NOMO-1 treated with dmso at 0.1 percent for 144 hours (cell line): ENCODE measurements at regions not wholly inside any gene's neighbourhood (a gene's known extent, or its start where the extent isn't known, plus 50 kb on each side); places are given as distances from the start of the nearest gene placed in this dataset.

Source experiments
- DNase-seq: peaks from one replicate; lab custom pipeline; 2025; ENCODE audit not compliant: unreplicated experiment; lab: John Stamatoyannopoulos, UW

DNA sequence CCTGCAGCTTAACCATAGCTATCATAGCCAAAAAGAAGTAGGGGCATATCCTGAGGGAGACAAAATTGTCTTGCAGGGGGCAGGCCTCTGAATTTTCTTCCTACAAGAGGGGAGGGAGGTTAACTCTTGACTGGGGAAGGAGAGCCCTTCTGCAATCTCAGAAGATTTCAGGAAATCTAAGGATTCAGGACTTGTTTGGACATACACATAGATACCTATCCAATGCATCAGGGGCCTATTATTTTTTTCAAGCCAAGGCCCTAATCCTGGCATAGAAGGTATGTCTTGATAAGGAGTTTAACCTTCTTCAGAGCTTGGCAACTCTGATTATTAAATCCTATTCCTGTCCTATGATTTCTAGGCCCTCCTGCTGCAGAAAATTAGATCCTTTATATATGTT is 375.1 kb upstream of the ACTBL2 start:
- DNase-seq = no peak

DNA sequence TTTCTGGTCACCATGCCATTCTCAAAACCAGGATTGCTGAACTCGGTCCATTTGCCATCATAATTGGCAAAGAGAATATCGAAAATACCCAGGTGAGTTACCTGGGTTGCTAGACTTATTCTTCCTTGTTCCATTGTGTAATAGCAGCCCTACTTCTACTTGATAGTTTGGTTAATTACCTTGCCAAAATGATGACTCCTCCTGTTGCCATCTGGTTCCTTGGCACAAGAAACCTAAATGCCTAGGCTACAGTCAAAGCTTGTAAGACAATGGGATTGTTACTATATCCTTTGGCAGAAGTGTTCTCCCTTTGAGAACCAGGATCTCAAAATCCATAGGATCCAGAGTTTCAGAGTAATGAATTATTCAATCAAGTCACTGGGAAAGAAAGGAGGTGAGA is 373.2 kb upstream of the ACTBL2 start:
- no peak for DNase-seq

DNA sequence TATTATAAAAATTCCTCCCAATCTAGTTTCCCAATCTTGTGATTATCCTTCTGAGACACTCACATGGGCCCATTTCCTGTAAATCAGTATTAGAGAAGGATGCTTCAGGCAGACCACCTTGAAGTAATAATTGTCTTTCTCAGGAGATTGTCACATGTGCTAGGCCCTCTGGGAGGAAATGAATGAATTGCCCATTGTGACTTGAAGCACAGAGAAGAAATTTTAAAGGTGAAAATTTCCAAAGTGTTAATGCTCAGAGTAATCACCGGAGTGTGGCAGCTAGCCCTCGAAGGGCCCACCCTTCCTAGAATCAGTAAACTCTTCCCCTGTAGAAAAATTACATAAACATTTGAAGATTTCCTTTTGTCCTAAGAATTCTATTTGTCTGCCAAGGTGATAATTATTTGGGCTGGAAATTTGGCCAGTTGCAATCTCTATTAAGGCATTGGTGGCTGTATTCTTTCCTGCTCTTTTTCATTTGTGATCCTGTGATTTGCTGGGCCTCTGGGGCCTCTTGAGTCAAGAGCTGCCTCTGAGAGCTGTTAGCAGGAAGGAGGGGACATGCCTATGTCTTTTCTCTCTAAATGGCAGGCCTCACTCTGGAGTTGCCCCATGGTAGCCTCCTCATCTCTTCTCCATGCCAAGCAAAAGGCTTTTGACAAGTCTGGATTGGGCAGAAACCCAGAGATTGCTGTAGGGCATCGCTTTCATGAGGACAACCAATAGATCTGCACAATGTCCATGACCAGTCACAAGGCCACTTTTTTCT is 371.5 kb upstream of the ACTBL2 start:
- DNase-seq = no peak

DNA sequence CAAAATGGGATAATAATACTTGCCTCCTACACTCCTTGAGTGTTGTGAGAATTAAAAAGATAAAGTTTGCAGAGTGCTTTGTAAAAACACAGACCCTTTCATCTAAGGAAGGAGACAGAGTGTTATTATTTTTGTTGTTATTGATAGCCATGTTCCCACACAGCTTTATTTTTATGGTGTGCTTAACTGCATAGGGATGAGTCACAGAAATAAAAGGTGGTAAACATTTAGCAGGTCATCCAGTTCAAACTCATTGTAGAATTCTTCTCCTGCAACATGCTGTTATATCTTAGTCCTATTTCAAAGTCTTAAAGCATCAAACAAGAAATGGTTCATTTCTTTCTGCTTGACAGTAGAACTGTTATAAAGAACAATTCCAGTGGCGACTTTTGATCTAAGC is 367.5 kb upstream of the ACTBL2 start:
- DNase-seq = no peak

DNA sequence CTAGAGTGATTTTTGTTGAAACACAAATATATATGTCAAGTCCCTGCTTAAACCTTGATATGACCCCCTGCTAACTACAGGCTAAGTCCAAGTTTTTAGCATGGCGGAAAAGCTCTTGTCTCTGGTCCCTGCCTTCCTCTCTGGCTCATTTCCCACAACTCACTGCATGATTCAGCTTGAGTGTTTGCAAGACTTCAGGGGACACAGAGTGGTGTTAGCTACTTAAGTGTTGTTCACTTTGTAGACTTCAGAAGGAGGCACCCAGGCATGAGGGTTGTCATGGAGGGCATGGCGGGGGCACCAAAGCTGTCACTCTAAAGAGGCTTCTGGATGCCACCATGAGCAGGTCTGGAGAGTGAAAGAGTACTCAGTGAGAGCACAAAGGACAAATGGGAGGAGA is 362.4 kb upstream of the ACTBL2 start:
- no peak for DNase-seq

DNA sequence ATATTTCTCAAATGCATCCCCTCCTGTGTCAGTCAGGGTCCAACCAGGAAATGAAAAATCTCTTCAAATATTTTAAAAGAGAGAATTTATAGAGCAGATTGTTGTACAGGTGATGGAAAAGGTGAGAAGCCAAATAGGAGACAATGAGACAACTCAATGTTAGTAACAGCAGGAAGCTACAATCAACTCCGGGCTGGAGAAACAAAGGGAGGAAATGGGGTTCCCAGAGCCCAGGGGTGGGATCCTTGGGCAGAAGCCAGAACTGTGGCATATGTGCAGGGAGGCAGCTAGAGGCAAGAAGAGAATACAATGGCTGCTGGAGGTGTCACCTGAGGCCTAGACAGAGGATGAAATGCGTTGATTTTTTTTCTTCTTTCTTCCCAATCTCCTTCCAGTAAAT is 361.8 kb upstream of the ACTBL2 start:
- no peak for DNase-seq

DNA sequence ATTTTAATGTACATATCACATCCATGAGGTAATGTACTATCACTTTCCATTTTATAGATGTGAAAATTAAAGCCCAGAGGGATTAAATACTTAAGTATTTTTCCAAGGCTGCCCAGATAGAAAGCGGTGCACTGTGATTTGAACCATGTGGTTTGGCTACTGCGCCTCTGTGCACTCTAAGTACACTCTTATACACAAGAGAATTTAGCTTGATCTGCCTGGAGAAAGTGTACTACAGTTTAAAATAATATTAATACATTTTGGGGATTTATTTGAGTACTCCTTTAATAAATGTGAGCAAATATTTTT is 360.4 kb upstream of the ACTBL2 start:
- DNase-seq = no peak

DNA sequence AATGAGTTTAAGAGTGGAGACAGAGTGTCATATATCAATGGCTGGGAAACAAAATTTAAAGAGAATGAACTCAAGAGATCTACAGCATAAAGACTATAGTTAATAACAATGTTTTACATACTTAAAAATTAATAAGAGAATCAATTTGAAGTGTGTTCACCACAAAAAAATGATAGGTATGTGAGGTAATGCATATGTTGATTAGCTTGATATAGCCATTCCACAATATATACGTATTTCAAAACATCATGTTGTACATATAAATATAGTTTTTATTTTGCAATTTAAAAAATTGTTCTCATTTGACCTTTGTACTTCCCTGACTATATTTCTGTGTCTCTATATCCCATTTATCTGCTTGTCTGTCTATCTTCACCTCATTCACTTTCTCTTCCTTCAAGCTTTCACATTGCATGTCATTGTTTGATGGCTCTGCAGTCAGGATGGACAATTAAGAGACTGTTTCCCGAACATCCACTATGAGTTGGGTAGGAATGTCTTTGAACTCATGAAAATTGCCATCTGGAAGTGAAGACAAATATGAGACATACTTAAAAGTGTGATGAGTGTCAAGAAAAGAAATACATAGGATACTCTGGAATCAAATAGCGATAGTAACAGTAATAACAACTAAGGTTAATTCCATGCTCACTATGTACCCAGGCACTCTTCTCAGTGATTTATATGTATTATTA is 359.9 kb upstream of the ACTBL2 start:
- no peak for DNase-seq

DNA sequence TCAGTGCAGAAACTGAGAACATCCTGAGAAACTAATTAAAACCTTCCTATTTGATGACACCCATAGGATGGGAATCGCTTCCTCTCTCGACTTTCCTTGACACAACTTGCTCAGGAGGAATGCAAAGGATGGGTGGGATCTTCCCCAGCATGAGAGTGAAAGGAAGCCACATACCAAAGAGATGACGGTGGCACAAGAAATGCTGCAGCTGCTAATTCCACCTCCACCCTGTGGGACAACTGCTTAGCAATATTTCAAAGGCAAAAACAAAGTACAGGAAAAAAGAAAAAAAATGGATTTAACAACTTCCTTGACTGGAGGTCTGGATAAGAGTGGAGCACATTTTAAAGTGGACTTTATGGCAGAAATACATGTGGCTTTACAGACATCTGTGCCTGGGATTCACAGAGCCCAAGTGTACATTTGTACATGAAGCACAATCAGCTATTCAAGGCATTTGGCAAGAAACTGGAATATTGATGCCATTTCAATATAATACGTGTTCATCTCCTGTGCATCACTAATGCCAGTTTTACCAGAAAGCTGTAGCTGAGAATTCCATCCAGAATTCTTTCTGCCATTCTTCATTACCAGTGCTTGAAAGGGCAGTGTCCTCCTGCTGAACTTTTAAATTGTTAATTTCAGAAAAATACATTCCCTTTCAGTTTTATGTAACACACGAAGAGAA is 359.2 kb upstream of the ACTBL2 start:
- no peak for DNase-seq

DNA sequence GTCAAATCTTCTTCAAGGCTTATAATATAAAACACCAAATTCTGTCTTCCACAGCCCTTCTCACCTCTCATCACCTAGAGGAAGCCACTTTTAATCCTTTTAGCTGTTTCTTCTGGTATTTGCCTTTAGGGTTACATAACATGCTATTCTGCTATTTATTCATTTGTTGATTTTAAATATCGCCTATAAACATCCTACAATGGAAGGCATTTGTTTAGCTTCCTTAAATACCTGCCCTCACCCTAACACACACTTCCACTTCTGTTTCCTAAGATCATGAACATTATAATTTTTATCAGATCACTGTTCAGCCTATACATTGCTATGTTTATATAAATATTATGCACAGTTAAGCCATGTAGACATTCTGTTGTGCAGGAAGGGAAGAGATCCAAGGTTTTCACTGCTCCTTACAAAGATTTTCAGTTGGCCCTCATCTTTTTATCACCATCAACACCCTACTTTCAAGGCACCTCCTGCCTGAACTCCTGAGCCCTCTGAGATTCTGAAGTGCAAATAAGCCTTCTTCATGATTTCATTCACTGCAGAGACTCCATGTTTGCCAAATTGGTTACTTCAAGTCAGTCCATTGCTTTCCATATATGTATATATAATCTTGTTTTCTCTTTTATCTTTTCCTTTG is 356.9 kb upstream of the ACTBL2 start:
- no peak for DNase-seq

DNA sequence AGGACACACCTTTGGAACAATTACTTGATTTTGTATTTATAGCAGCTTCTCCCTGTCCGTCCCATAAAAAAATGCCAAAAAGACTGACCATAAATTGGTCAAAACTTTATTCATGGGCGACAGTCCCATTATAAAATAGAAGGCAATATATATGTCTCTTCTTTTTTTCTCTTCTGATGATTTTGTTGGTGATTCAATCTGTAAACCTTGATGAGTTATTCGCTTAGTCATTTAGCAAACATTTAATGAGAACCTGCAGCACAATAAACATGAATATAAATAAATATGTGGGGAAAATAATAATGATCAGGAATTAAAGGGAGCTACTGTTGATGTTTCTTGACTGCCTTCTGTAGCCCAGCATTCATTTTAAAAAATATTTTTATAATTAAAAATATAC is 356.4 kb upstream of the ACTBL2 start:
- DNase-seq = no peak

DNA sequence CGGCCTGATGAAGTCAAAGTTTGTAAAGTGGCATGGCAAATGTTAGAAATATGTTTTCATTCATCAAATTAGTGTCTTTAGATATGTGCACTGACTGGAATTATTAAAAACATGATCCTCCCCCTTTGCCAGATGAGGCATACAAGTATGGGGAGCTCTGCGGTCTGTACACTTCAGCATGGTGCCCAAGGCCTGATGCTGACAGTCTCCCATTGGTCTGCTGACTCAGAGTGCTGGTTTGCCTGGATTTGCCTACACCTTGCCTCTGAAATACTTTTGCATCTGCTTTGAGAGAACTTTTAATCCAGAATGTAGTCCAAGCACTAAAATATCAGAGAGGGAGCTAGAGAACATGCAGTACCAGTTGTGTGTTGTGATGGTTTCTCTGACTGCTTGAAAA is 354.3 kb upstream of the ACTBL2 start:
- no peak for DNase-seq

DNA sequence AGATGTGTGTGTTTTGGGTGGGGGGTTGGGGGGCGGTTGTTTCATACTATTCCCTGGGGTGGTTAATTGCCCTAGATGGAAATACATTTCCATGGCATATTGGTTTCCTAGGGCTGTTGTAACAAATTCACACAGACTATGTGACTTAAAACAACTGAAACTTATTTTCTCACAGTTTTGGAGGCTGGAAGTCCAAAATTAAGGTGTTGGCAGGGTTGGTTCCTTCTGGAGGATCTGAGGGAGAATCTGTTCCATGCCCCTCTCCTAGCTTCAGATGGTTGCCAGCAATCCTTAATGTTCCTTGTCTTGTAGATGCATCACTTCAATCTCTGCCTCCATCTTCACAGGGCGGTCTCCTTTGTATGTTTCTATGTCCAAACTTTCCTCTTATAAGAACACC is 353.7 kb upstream of the ACTBL2 start:
- DNase-seq = no peak

DNA sequence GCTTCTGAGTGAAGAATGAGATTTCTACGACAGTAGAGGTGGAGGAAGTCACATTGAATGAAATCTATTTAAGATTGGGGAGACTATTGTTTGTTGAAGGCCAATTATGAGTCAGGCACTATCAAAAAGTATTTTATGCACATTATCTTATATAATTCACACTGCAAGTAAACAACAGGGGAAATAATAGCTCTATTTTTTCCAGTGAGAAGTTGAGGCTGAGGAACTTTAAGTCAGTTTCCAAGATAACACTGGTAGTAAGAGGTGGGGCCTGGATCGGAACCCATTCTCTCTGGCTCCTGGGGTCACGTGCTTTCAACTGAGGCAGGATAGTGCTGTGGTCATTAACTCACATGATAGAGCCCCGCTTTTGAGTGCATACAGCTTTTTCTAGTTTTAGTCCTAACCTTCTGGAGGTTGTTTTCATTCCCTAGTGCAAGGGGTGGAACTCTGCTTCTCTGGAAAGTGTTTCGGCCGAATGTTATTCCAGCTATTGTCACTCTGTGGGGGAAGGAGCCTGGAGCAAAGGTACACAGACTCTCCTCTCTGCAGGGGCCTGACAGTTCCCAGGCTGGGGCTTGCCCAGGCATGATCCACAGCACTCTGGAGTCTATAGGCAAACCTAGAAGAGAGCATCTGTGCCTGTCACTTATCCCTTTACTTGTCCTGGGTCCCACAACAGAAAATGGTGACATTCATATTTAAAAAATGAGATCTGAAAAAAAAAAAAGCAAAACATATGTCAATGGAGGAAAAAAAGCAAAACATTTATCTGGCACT is 352.4 kb upstream of the ACTBL2 start:
- DNase-seq = no peak

DNA sequence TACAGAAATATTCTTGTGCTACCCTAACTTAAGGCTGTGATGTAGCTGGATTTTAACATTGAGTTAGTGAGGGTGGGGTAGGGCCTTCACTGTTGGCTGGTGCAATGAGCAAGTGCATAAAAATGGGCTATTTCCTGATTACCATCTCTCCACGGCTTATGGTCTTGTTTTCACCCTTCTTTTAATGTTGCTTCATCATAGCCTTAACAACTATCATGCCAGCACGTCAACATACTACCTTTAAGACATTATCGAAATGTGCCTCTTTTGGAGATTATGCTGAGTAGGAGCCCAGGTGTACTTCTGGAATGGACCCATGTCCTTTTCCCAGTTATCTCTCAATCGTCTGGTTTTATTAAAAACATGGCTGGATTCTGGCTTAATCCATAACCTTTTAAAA is 350.9 kb upstream of the ACTBL2 start:
- DNase-seq = no peak

DNA sequence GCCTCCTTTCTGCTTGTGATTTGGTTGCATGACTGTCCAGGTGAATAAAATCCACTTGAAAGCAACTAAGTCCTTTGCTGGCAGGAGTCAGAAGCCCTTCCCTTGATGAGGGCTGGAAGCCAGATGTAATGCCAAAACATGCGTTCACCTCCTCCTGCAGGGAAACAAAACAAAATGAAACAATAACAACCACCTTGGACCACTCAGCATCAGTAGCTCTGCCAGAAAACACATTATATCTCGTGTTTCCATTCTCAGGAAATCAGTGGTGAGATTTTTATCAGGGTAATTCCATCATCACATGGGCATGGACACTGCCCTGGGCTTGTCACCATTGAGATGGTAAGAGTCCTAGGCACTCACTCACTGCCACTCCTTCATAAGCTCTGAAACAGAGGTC is 350.3 kb upstream of the ACTBL2 start:
- no peak for DNase-seq

DNA sequence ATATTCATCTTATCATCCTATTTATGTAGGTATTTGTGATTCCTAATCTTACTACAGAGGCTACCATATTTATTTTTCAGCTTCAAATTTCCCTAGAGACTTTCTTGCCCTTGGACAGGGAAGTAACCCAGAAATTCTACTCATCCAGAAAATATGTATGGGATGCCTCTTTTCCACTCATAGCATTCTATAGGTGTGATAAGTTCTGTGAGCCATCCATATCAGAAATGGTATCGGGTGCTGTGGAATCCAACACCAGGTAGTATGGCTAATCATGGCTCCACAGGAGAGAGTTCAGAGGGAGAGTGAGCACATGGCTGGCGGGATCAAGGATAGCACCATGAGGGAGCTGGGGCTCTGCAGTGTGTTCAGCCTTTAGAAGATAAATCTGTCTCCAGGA is 349.3 kb upstream of the ACTBL2 start:
- no peak for DNase-seq

DNA sequence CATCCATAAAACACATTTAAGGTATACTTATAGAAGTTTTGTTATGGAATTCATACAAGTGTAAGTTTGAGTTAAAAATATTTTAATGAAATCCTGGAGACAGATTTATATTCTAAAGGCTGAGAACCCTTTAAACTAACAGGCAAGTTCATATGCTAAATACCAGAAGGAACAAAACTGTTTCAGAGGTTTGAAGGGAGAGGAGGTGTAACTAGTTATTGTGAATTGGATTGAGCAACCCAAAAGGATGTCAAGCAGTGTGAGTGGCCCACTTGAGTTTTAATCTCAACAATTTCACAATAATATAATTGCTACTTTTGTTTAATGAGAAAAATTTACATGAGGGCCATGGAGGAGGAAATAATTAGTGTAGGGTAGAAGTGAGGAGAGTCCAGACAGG is 348.5 kb upstream of the ACTBL2 start:
- DNase-seq = no peak

DNA sequence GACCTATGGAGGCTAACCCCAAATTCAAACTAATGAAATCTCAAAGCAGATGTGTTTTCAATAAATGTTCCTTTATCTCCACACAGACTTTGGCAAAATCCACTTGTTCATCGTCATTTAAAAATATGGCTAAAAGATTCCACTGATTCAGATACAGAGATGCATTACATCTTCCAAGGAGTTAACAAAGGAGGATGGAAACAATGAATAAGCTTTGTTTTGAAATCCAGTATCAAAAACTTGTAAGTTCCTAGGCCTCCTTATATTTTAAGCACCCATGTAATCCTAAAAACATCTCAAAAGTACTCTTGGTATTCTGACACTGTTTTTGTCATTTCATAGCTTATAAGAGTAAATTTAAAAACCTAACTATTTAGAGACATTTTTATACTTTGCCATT is 345.6 kb upstream of the ACTBL2 start:
- DNase-seq = no peak

DNA sequence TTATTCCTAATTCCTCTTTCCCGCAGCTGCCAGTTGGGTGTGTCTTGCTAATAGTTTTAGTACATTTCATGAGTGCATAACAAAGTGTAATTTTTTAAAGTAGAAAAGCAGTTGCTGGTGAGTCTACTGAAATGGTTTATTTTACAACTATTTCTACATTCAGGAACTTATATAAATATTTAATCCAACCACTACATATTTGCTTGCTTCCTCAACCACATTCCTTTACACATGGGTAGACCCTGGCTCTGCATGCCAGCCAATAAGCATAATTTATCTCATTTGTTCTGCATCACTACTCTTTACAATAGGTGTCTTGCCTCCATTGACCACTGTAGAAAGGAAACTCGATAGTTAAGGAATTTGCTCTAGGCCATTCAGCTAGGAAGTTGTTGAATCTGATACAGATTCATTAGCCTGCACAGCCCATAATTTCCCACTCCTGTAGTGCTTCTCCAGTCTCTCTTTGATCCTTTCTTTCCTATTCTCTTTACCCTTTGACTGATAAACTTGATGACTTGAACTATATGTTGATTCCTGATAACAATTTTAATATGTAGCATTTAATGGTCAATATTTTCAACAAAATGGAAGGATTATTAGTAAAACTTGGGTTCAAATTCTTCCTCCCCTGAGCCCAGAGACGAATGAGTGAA is 342.5 kb upstream of the ACTBL2 start:
- DNase-seq = no peak

DNA sequence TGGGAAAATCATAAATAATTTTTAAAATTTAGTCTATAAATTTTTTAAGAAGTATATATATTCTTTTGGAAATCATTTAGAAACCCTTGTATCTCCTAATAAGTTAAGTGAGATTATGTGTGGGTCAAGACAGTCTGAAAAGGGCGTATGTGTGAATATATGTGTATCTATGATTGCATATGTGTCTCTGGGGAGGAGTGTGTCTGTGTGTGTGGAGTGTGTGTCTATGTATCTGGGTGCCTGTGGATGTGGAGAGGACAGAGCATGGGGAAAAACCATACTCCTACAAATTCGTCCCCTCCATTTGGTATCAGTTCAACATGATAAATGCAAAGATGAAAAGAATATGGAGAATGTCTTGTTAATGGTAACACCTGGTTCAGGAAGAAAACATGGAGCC is 342.0 kb upstream of the ACTBL2 start:
- DNase-seq = no peak
